Right lobe of liver (tissue), 4 donors: ENCODE measurements at regions not wholly inside any gene's neighbourhood (a gene's known extent, or its start where the extent isn't known, plus 50 kb on each side); places are given as distances from the start of the nearest gene placed in this dataset.

ENCODE experiments used
- CTCF ChIP-seq, 4 donors: fragments of 200-600 bp in 3 of 4; fragments of 450-650 bp in 1 of 4; IDR thresholded peaks; one replicate each; pipeline versions ENCODE4 v1.5.1 to v1.8.0; 2016 to 2022; ENCODE audit warnings: antibody characterized with exemption in 4 of 4, mild to moderate bottlenecking in 2 of 4
- POLR2A ChIP-seq: fragments of 450-650 bp; IDR thresholded peaks from one replicate; pipeline ENCODE4 v1.6.1; 2017; ENCODE audit warnings: antibody characterized with exemption, mild to moderate bottlenecking
- donor health status: DM: no; HTN: no; CAD: no.
- donor health status: DM: no; HTN: no; CAD: no.
- donor health status: DM: no; HTN: yes; CAD: no.

- TF ChIP-seq CTCF (IDR thresholded peaks at IDR 0.05) (no peak), POLR2A (no peak)
These were observed 584.1 kb downstream of the MAFB start for GRCh38 chr20:40104959-40105358.
